GM12873 (cell line): ENCODE measurements at regions not wholly inside any gene's neighbourhood (a gene's known extent, or its start where the extent isn't known, plus 50 kb on each side); places are given as distances from the start of the nearest gene placed in this dataset.

ENCODE experiments used
- TF ChIP-seq, protein P1 (sequence below): IDR thresholded peaks from 2 replicates; pipeline ENCODE4 v1.5.1; 2012; ENCODE audit warnings: low read depth, mild to moderate bottlenecking, moderate library complexity, low read length, control low read depth; ENCODE audit not compliant: insufficient read depth; ENCODE audit errors: missing control alignments

DNA sequence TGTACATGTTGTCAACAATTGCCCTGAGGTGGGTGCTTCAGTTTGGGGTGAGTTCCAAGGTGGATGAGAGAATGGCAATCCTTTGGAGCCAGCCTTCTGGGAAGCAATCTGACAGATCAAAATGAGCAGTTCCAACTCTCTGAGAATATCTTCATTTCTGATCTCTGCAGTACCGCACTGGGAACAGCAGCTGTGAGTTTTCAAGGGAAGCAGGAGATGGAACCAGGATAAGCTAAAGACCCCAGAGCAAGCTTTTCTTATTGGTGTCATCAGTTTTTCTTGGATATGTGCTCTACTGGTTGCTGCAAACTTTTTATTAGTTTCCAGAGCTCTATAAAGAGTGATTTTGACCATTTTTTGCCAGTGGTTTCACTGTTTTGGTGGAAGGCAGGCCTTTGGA, 94.7 kb downstream of the KCNJ12 start:
- TF ChIP-seq, protein P1, sequence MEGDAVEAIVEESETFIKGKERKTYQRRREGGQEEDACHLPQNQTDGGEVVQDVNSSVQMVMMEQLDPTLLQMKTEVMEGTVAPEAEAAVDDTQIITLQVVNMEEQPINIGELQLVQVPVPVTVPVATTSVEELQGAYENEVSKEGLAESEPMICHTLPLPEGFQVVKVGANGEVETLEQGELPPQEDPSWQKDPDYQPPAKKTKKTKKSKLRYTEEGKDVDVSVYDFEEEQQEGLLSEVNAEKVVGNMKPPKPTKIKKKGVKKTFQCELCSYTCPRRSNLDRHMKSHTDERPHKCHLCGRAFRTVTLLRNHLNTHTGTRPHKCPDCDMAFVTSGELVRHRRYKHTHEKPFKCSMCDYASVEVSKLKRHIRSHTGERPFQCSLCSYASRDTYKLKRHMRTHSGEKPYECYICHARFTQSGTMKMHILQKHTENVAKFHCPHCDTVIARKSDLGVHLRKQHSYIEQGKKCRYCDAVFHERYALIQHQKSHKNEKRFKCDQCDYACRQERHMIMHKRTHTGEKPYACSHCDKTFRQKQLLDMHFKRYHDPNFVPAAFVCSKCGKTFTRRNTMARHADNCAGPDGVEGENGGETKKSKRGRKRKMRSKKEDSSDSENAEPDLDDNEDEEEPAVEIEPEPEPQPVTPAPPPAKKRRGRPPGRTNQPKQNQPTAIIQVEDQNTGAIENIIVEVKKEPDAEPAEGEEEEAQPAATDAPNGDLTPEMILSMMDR: no peak

DNA sequence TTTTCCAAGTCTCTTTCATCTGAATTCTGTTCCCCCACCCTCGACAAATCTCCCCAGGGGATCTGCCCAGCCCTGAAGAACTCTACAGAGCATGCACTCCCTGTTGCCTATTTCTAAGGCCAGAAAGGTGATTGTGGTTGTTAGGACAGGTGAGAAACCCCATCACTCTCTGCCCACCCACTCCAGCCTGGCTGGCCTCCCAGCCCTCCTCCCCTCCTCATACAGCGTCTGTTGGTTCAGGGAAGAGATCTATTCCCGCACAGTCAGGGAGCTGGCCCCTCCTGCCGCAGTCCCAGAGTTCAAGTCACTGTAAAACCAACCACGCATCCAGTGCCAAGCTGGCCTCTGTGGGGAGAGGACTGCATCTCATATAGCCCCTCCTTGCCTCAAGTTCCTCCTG, 98.7 kb downstream of the KCNJ12 start:
- TF ChIP-seq, protein P1: no peak

DNA sequence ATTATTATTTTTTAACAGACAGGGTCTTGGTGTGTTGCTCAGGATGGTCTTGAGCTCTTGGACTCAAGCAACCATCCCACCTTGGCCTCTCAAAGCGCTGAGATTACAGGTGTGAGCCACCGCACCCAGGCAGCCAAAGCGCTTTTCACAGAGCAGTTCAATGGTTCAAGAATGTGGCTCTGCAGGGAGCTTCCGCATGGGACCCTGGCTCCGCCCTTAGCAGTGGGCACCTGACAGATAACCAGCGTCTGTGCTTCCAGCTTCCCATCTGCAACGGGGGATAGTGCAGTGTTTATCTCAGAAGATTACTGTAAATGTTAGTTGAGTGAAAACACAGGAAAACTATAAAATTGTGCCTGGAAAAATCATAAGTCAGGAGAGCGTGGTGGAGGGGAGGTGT, 99.4 kb downstream of the KCNJ12 start:
- TF ChIP-seq, protein P1: no peak

DNA sequence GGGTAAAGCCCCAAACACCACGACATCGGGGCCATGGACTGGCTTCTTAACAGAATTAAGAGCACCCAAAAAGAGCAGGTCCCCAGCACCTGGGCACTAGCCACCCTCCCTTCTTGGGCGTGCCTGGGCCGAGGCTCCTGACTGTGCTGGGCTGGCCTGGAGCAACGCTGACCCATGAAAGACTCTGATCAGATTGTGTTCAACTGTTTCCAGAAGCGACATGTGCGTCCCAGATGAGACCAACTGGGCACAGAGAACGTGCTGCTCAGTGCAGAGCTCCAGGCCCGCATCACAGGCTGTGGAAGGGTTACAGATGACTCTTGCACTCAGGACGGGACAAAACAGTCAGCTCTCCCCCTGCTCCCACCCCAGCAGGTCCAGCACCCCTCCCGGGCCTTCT, 100.7 kb downstream of the KCNJ12 start:
- TF ChIP-seq, protein P1: no peak

DNA sequence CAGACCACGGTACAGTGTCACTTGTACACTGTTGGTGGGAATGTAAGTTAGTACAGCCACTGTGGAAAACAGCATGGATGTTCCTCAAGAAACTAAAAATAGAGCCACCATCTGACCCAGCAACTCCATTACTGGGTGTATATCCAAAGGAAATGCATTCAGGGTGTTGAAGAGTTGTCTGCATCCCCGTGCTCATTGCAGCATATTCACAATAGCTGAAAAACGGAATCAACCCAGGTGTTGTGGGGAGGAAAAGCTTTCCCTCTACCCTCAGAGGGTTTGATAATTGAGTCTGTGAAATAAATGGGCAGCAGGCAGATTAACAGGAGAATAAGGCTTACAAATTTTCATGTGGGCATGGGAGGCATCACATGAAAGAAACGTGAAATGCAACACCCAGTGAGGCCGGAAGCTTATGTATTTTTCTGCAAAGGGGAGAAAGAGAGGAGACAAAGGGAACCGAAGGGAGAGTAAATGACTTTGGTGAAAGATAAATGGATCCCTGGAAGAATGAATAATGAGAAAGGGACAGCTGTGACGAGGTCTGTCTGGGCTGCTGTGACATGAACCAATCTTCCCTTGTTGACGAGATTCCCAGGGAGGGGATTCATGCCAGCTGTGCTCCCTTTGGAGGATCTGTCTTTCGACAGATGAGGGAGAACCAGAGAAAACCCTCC, 106.2 kb downstream of the KCNJ12 start:
- TF ChIP-seq, protein P1: no peak

DNA sequence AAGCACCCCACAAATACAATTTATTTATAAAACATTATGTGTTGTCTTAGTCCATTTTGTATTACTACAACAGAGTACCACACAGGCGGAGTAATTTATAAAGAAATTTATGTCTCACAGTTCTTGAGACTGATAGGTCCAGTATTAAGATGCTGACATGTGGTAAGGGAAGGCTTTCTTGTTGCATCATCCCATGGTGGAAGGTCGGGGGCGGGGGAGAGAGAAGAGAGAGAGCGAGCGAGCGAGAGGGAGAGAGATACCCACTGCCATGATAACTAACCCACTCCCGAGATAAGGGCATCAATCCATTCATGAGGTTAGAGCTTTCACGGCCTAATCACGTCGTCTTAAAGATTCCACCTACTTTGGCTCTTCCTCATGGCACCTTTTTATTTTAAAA, 117.8 kb downstream of the KCNJ12 start:
- TF ChIP-seq, protein P1: no peak

DNA sequence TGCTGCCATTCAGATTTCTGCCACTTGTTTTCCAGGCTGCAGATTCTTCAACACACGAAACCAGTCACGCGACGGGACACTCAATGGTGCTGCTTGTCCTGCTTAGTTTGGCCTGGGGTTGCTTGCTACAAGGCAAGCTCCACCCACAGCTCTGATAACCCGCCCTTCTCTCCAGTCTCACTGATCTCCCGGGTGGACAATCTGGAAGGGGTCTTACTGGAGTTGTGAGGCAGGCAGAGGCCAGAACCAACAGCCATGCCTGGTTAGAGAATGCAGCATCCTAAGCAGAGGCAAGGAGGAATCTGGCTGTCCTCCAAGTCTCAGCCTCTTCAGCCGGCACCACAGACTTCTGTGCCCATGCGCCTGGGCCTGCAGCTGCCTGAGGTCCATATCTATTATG, 119.1 kb downstream of the KCNJ12 start:
- TF ChIP-seq, protein P1: no peak

DNA sequence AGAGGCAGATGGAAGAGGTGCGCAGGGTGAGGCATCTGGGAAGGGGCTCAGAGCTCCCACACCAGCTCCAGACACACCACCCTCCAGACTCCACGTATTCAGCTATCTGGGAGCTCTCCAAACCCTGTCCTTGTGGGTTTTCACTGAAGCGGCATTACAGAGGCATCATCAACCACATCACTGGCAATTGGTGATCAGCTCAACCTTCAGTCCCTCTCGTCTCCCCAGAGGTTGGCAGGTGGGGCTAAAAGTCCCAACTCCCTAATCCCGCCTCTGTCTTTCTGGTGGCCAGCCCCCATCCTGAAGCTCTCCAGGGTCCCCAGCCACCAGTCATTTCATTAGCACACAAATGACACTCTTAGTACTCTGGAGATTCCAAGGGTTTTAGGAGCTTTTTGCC, 123.9 kb downstream of the KCNJ12 start:
- TF ChIP-seq, protein P1: no peak
